ENCODE measurements at regions not wholly inside any gene's neighbourhood (a gene's known extent, or its start where the extent isn't known, plus 50 kb on each side); places are given as distances from the start of the nearest gene placed in this dataset.

DNA sequence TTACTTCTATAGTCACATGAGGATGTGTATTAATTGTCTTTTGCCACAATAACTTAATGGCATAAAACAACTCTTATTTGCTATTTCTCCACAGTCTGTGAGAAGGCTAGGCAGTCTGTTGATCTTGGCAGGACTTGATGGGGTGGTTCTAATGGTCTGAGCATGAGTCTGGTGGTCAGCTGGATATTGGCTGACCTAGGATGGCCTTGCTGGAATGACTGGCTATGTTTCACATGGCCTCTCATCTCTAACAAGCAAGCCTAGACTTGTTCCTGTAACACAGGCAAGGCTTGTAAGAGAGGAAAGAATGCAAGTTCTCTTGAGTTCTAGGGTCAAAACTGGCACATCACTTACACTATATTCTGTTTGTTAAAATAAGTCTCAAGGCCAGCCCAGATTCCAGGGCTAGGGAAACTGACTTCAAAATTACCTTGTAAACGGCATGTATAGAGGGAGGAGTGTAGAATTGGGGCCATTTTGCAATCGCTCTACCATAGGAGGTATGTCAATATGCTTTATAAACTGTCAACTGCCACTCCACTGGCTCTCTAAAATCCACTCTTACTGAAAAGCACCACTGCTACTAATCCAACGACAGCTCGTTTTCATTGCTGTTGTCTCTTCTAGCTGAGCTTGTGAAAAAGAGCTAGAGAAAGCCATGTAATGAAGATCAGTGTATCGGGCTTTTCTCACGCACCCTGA is 325.0 kb upstream of the PKDCC start:
- no peak for TF ChIP-seq SPI1 (IDR thresholded peaks at IDR 0.05; ENCODE audit: low read depth, low read length)
- no peak for TF ChIP-seq TAF1 (IDR thresholded peaks at IDR 0.05; ENCODE audit: low read depth, low read length)
- TF ChIP-seq POU2F2 (IDR thresholded peaks at IDR 0.05; ENCODE audit: low read depth, low read length) = no peak
- no peak for TF ChIP-seq POLR2A (IDR thresholded peaks at IDR 0.05; ENCODE audit: low read depth, low read length)
- TF ChIP-seq PAX5 (IDR thresholded peaks at IDR 0.05; ENCODE audit: insufficient read depth, low read length, severe bottlenecking) = no peak
- no peak for TF ChIP-seq POLR2AphosphoS5 (IDR thresholded peaks at IDR 0.05; ENCODE audit: low read depth, low read length)
- peak; percentile 76 for FAIRE-seq
- DNase-seq (ENCODE audit: insufficient read length, low spot score) = no peak

DNA sequence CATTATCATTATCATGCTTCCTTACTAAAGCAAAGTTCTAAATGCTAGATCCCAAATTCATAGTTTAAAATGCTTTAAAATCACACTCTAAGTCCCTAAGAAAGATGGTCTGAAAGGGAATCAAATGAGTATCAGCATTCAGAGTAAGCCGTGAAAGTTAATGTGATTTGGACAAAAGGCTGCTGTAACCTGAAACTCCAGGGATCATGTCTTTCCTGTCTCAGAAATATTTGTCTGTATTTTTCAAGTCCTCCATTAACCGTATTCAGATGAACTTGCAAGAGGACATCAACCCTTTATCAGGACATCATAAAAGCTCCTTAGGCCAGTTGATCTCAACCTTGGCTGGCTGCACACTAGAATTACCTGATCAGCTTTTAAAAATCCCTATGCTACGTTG is 324.3 kb upstream of the PKDCC start:
- TF ChIP-seq PAX5 (IDR thresholded peaks at IDR 0.05; ENCODE audit: insufficient read depth, low read length, severe bottlenecking) (no peak), POLR2A (IDR thresholded peaks at IDR 0.05; ENCODE audit: low read depth, low read length) (no peak), TAF1 (IDR thresholded peaks at IDR 0.05; ENCODE audit: low read depth, low read length) (no peak), POU2F2 (IDR thresholded peaks at IDR 0.05; ENCODE audit: low read depth, low read length) (no peak), POLR2AphosphoS5 (IDR thresholded peaks at IDR 0.05; ENCODE audit: low read depth, low read length) (no peak)
- no peak for FAIRE-seq
- DNase-seq (ENCODE audit: insufficient read length, low spot score) = no peak

DNA sequence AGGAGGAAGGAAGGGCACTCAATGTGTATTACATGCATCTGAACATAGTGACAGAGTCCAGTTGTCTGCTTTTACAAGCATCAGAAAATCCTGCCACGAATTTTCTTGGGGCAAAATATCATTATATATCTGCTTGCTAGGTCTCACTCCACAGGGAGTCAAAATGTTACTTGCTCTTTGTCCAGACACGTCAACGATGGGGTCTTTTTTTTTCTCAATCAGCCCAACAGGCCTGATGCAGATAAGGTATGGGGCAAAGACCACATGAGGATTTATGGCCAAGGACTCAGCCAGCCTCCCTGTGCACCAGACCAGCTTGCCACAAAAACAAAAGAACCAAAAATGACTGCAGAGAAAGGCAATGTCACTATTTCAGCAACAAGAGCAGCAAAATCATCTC is 323.4 kb upstream of the PKDCC start:
- FAIRE-seq (no peak), DNase-seq (ENCODE audit: insufficient read length, low spot score) (no peak)
- TF ChIP-seq TAF1 (IDR thresholded peaks at IDR 0.05; ENCODE audit: low read depth, low read length) = no peak
- TF ChIP-seq POU2F2 (IDR thresholded peaks at IDR 0.05; ENCODE audit: low read depth, low read length) = no peak

DNA sequence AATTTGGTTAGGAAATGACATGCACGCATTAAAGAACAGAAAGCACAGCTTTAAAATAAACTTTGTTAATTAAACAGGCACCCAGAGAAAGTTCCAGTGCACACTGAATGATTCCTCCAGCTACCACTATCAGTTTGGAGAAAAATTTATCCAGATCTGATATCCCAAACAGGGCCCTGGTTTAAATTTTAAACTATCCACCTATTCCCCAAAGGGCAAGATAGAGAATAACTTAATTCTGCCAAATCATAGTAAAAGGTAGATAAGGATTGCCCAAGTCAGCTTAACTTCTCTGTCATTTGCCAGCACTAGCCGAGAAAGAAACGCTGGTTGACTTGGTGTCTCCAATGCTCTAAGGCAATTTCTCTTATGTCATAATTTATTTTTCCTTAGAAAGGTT is 321.9 kb upstream of the PKDCC start:
- no peak for FAIRE-seq
- DNase-seq (ENCODE audit: insufficient read length, low spot score) = no peak
- TF ChIP-seq SPI1 (IDR thresholded peaks at IDR 0.05; ENCODE audit: low read depth, low read length) = no peak
- TF ChIP-seq POLR2AphosphoS5 (IDR thresholded peaks at IDR 0.05; ENCODE audit: low read depth, low read length) = no peak
- TF ChIP-seq PAX5 (IDR thresholded peaks at IDR 0.05; ENCODE audit: insufficient read depth, low read length, severe bottlenecking) = no peak
- no peak for TF ChIP-seq TAF1 (IDR thresholded peaks at IDR 0.05; ENCODE audit: low read depth, low read length)
- no peak for TF ChIP-seq POU2F2 (IDR thresholded peaks at IDR 0.05; ENCODE audit: low read depth, low read length)
- TF ChIP-seq POLR2A (IDR thresholded peaks at IDR 0.05; ENCODE audit: low read depth, low read length) = no peak

DNA sequence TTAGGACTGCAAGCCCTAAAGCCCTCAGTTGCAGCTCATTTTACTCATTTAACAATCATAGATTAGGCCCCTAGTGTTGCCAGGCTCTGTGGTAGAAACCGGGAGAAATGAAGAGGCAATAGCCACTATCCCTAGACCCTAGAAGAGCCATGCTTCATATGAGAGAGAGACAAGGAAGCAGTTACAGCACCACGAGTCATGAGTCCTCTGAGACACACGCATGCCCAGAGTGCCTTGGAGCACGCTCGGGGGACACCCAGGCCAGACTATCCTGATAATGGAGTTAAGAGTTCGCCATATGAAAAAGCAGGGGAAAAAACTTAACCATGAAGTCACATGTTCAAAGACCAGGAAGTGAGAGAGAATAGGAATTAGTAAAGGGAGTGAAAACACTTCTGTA is 321.5 kb upstream of the PKDCC start:
- TF ChIP-seq POLR2A (IDR thresholded peaks at IDR 0.05; ENCODE audit: low read depth, low read length) (no peak), TAF1 (IDR thresholded peaks at IDR 0.05; ENCODE audit: low read depth, low read length) (no peak), POU2F2 (IDR thresholded peaks at IDR 0.05; ENCODE audit: low read depth, low read length) (no peak), POLR2AphosphoS5 (IDR thresholded peaks at IDR 0.05; ENCODE audit: low read depth, low read length) (no peak), SPI1 (IDR thresholded peaks at IDR 0.05; ENCODE audit: low read depth, low read length) (no peak), PAX5 (IDR thresholded peaks at IDR 0.05; ENCODE audit: insufficient read depth, low read length, severe bottlenecking) (no peak)
- no peak for DNase-seq (ENCODE audit: insufficient read length, low spot score)
- no peak for FAIRE-seq

DNA sequence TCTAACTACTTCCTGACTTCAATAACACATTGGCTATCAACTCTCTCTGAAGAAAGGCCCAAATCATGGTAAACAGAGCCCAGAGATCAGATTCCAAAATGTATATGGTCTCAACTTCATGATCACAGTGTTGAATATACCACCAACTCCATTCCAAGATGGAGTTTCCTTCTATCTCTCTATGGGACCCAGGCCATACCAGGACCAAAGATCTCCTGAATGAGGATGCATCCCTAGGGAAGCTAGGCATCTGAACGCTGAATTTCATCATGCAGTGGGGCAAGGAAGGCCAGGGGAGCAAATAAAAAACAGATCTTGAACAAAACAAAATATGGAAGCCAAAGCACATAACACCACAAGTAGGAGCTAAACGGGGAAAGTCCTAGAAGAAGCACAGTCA is 320.7 kb upstream of the PKDCC start:
- DNase-seq (ENCODE audit: insufficient read length, low spot score) (no peak), FAIRE-seq (no peak)
- TF ChIP-seq POLR2AphosphoS5 (IDR thresholded peaks at IDR 0.05; ENCODE audit: low read depth, low read length) = no peak
- TF ChIP-seq PAX5 (IDR thresholded peaks at IDR 0.05; ENCODE audit: insufficient read depth, low read length, severe bottlenecking) = no peak
- no peak for TF ChIP-seq POLR2A (IDR thresholded peaks at IDR 0.05; ENCODE audit: low read depth, low read length)
- no peak for TF ChIP-seq TAF1 (IDR thresholded peaks at IDR 0.05; ENCODE audit: low read depth, low read length)
- no peak for TF ChIP-seq POU2F2 (IDR thresholded peaks at IDR 0.05; ENCODE audit: low read depth, low read length)
- no peak for TF ChIP-seq SPI1 (IDR thresholded peaks at IDR 0.05; ENCODE audit: low read depth, low read length)

DNA sequence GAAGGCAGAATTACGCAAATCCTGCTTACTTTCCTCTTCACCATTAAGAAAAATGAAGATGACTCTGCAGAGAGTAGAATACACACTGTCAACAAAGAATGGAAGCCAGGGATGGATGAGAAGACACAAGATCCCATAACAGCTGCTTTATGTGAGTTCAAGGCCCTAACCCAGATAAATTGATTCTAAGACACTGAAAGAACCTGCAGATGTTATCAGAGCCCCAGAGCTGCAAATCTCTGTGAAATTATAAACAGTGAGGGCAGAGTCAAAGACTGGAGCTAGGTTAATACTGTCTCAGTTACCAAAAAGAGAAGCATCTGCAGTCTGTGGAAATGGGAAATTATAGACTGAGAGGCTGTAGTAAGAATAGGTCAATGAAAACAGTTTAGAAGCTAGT is 320.1 kb upstream of the PKDCC start:
- no peak for DNase-seq (ENCODE audit: insufficient read length, low spot score)
- FAIRE-seq = no peak
- TF ChIP-seq POLR2AphosphoS5 (IDR thresholded peaks at IDR 0.05; ENCODE audit: low read depth, low read length) = no peak
- no peak for TF ChIP-seq POU2F2 (IDR thresholded peaks at IDR 0.05; ENCODE audit: low read depth, low read length)
- TF ChIP-seq PAX5 (IDR thresholded peaks at IDR 0.05; ENCODE audit: insufficient read depth, low read length, severe bottlenecking) = no peak
- no peak for TF ChIP-seq POLR2A (IDR thresholded peaks at IDR 0.05; ENCODE audit: low read depth, low read length)
- TF ChIP-seq TAF1 (IDR thresholded peaks at IDR 0.05; ENCODE audit: low read depth, low read length) = no peak
- TF ChIP-seq SPI1 (IDR thresholded peaks at IDR 0.05; ENCODE audit: low read depth, low read length) = no peak

DNA sequence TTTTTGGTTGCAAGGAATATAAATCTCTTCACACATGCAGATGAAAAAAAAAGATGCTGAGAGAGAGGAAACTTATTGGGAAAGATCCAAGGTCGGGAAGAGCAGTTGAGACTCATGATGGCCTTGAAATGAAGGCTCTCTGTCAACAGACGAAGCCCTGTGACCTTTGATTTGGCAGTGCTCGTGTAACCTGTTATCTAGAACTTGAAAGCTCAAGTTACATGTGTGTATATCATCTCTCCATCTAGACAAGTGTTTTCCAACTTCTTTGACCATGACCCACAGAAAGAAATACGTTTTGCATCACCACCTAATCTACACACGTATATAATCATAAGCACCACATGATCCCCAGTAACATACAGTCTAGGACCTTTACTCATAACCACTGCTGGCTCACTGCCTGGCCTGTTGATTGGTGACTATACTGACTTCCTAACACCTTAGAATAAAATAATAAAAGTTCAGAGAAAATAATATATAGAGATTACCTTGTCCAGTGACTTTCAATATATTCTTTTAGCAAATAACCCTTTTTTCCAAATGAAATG is 319.0 kb upstream of the PKDCC start:
- FAIRE-seq = no peak
- TF ChIP-seq POU2F2 (IDR thresholded peaks at IDR 0.05; ENCODE audit: low read depth, low read length) = no peak
- TF ChIP-seq POLR2A (IDR thresholded peaks at IDR 0.05; ENCODE audit: low read depth, low read length) = no peak
- TF ChIP-seq TAF1 (IDR thresholded peaks at IDR 0.05; ENCODE audit: low read depth, low read length) = no peak
- TF ChIP-seq POLR2AphosphoS5 (IDR thresholded peaks at IDR 0.05; ENCODE audit: low read depth, low read length) = no peak
- no peak for TF ChIP-seq SPI1 (IDR thresholded peaks at IDR 0.05; ENCODE audit: low read depth, low read length)
- TF ChIP-seq PAX5 (IDR thresholded peaks at IDR 0.05; ENCODE audit: insufficient read depth, low read length, severe bottlenecking) = no peak
- DNase-seq (ENCODE audit: insufficient read length, low spot score) = no peak

DNA sequence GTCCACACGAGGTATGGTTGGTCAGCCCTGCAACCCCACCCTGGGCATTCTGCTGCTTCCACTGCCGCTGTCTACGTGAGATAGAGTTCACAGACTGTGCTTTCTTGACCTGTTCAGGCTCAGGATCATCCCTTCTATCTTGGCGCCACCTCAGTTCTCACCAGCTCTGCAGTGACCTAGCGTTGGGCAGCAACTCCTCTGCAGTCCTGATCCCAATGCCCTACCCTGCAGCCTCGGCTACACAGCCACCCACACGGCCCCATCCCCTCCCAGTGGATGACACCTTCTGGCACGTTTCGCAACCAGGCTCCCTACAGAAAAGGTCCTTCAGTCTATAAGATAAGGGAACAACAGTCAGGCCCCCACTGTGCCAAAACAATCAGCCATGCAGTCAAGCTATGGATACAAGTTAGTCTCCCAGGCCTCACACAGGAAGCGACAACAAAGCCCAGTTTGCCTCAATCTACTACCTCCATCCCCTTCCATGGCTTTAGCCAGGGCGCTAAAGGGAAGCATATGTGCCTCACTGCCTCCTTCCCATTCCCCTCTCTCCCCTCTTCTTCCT is 317.9 kb upstream of the PKDCC start:
- FAIRE-seq (no peak), DNase-seq (ENCODE audit: insufficient read length, low spot score) (no peak)
- TF ChIP-seq SPI1 (IDR thresholded peaks at IDR 0.05; ENCODE audit: low read depth, low read length) = no peak

DNA sequence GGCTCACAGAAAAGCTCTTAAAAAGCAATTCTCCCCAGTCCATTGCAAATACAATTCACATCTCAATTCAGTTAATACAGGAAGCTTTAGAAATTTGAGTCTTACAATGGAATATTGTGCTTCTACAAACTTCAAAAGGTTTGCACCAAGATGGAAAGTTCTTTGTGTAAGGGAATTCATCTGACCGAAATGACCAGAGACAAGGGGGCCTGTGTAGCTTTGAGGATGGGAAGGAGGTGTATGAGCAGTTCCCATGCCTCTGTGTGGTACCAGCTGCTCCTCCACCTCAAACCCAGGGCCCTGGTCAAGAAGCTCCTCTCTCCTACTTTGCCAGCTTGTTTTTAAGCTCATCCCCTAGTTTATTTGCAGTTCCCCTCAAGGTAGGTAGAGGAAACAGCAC is 312.8 kb upstream of the PKDCC start:
- no peak for FAIRE-seq
- TF ChIP-seq TAF1 (IDR thresholded peaks at IDR 0.05; ENCODE audit: low read depth, low read length) (no peak), POLR2AphosphoS5 (IDR thresholded peaks at IDR 0.05; ENCODE audit: low read depth, low read length) (no peak), SPI1 (IDR thresholded peaks at IDR 0.05; ENCODE audit: low read depth, low read length) (no peak), POU2F2 (IDR thresholded peaks at IDR 0.05; ENCODE audit: low read depth, low read length) (no peak), POLR2A (IDR thresholded peaks at IDR 0.05; ENCODE audit: low read depth, low read length) (no peak), PAX5 (IDR thresholded peaks at IDR 0.05; ENCODE audit: insufficient read depth, low read length, severe bottlenecking) (no peak)
- DNase-seq (ENCODE audit: insufficient read length, low spot score) = no peak
